ENCODE measurements at regions not wholly inside any gene's neighbourhood (a gene's known extent, or its start where the extent isn't known, plus 50 kb on each side); places are given as distances from the start of the nearest gene placed in this dataset.
A peak's percentile ranks its signal among the peaks of the same experiment; 100 is the strongest.

GRCh38 chr19:29371251-29372090, 154.3 kb upstream of the VSTM2B start:
- no peak for ATAC-seq
- H3K27ac Mint-ChIP-seq: no peak overlapping the region
- no peaks in the 10 kb centered on the region for H3K4me1 Mint-ChIP-seq
- H3K36me3 Mint-ChIP-seq: no peaks in the 10 kb centered on the region
- H3K9me3 Mint-ChIP-seq: no peaks in the 10 kb centered on the region
- no peak overlapping the region for H3K4me3 Mint-ChIP-seq
- no peak for DNase-seq (ENCODE audit: low spot score in 2 of 2)

DNA sequence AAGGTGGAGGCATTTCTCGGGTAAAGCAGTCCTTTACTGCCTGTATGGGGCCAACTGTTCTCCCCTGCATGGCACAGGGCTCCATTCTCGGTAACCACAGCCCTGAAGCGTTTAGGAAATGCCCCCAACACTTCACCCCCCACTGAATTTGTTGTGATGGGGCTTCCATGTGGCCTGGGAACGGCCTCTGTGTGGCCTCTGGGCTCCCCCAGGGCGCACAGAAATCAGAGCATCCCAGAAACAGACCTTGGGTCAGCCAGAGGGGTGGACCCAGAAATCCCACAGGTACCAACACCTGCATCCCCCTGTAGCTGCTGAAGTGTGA, 153.7 kb upstream of the VSTM2B start:
- no peak overlapping the region for H3K4me3 Mint-ChIP-seq
- ATAC-seq (no peak), DNase-seq (ENCODE audit: low spot score in 2 of 2) (no peak)
- no peaks in the 10 kb centered on the region for H3K36me3 Mint-ChIP-seq
- H3K4me1 Mint-ChIP-seq: no peaks in the 10 kb centered on the region
- H3K9me3 Mint-ChIP-seq: no peaks in the 10 kb centered on the region
- no peak overlapping the region for H3K27ac Mint-ChIP-seq

DNA sequence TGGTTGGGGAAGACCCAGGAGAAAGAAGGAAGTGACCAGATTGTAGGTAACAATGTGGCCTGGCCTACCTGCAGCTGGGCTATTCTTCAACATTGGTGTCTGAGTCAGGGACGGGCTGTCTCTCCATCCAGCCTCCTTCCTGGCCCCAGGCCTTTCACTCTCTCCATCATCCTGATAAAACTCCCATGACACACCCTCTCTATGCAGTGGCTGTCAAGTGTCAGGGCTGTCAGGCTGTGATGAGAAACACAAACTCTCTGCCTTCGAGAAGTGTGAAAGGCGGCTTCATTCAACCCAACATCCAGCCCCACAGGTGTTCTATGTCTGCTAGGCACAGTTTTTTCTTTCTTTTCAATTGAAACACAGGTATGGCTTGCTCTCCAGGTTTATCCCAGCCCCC, 153.3 kb upstream of the VSTM2B start:
- H3K4me1 Mint-ChIP-seq: no peaks in the 10 kb centered on the region
- no peak overlapping the region for H3K27ac Mint-ChIP-seq
- no peaks in the 10 kb centered on the region for H3K9me3 Mint-ChIP-seq
- no peaks in the 10 kb centered on the region for H3K36me3 Mint-ChIP-seq
- no peak overlapping the region for H3K4me3 Mint-ChIP-seq
- DNase-seq (ENCODE audit: low spot score in 2 of 2) (no peak), ATAC-seq (no peak)

DNA sequence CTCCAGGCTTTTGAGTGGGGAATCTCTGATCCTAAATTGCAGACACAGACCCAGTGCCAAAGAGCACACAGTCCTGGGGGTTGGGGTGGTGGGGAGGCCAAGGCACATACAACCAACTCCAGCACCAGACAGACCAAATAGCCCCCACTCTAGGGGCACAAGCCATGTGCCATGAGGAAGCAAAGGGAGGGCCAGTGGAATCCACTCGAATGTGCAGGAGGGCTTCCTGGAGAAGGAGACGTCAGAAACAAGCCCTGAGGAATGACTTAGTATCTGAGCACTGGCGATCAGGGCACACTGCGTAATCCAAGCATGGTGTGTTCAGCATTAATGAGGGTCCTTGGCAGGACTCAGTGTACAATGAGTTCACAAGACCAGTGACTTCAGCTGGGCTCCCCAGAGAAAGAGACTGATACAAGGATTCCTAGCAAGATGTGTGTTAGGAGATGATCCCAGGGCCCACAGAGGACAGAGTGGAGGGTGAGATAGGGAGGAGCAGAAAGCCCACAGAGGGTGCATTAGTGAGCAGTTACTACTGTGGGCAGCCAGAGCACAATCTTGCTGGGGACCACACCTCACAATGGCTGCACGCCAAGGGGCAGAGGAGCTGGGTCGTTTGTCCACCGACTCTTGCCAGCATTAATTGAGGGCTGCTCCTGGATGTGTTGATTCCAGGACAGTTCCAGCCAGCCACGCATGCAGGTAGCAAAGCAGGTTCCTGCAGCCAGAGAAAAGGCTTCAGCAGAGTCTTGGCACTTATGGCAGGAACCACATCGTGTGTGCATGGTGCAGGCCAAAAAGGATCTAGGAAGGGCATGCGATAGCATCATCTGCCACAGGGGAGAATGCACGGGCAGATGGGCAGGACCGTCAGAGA, 152.6 kb upstream of the VSTM2B start:
- Mint-ChIP-seq H3K27ac (no peak overlapping the region), H3K4me1 (no peaks in the 10 kb centered on the region)
- DNase-seq (ENCODE audit: low spot score in 2 of 2): no peak

GRCh38 chr19:29375429-29376119, 150.2 kb upstream of the VSTM2B start:
- ATAC-seq (no peak), DNase-seq (ENCODE audit: low spot score in 2 of 2) (peak in 1 of 2 donors; percentile 15)
- H3K27ac Mint-ChIP-seq: no peak overlapping the region
- no peaks in the 10 kb centered on the region for H3K4me1 Mint-ChIP-seq
- H3K9me3 Mint-ChIP-seq: no peaks in the 10 kb centered on the region
- H3K4me3 Mint-ChIP-seq: no peak overlapping the region
- no peaks in the 10 kb centered on the region for H3K36me3 Mint-ChIP-seq

More for the DNA sequence above, 152.6 kb upstream of the VSTM2B start:
- ATAC-seq: no peak
- H3K9me3 Mint-ChIP-seq: no peaks in the 10 kb centered on the region
- no peak overlapping the region for H3K4me3 Mint-ChIP-seq
- no peaks in the 10 kb centered on the region for H3K36me3 Mint-ChIP-seq

DNA sequence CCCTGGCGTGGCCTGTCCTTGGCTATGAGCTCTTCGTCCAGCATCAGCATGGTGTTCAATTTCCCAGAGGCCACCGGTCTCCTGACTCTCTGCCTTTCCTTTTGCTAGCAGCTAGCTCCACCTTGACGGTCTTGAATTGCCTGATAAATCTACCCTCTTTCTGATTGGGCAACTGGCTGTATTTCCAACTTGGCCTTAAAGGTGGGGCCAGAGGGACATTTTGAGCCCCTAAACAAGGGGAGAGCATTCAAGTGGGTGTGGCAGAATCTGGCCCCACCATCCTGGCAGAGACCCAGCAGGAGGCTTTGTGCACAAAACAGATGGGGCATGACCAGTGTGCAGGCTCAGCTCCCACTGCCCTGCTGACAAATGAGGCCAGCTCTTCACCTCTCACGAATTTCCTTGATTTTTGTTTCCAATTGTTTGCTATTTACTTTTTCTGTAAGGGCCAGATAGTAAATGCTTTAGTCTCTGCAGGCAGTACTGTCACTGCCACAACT, 148.9 kb upstream of the VSTM2B start:
- DNase-seq (ENCODE audit: low spot score in 2 of 2) (peak in 1 of 2 donors; percentile 2), ATAC-seq (no peak)
- Mint-ChIP-seq H3K4me3 (no peak overlapping the region), H3K4me1 (no peaks in the 10 kb centered on the region), H3K27ac (no peak overlapping the region), H3K9me3 (no peaks in the 10 kb centered on the region), H3K36me3 (no peaks in the 10 kb centered on the region)

GRCh38 chr19:29378126-29378525, 147.7 kb upstream of the VSTM2B start:
- DNase-seq (ENCODE audit: low spot score in 2 of 2) (peak in 1 of 2 donors; percentile 29), ATAC-seq (no peak)
- no peak overlapping the region for H3K4me3 Mint-ChIP-seq
- H3K36me3 Mint-ChIP-seq: no peaks in the 10 kb centered on the region
- no peaks in the 10 kb centered on the region for H3K9me3 Mint-ChIP-seq
- no peaks in the 10 kb centered on the region for H3K4me1 Mint-ChIP-seq
- no peak overlapping the region for H3K27ac Mint-ChIP-seq

GRCh38 chr19:29378543-29379080, 147.2 kb upstream of the VSTM2B start:
- no peaks in the 10 kb centered on the region for H3K9me3 Mint-ChIP-seq
- no peaks in the 10 kb centered on the region for H3K4me1 Mint-ChIP-seq
- no peak for ATAC-seq
- H3K4me3 Mint-ChIP-seq: no peak overlapping the region
- no peaks in the 10 kb centered on the region for H3K36me3 Mint-ChIP-seq
- no peak for DNase-seq (ENCODE audit: low spot score in 2 of 2)
- no peak overlapping the region for H3K27ac Mint-ChIP-seq

- no peak overlapping the region for H3K27ac Mint-ChIP-seq
- H3K4me1 Mint-ChIP-seq: no peaks in the 10 kb centered on the region
- peak in 1 of 2 donors; percentile 32 for DNase-seq (ENCODE audit: low spot score in 2 of 2)
These were observed 146.4 kb upstream of the VSTM2B start for GRCh38 chr19:29379257-29380021.

GRCh38 chr19:29380581-29380980, 145.2 kb upstream of the VSTM2B start:
- H3K36me3 Mint-ChIP-seq: no peaks in the 10 kb centered on the region
- no peaks in the 10 kb centered on the region for H3K9me3 Mint-ChIP-seq
- DNase-seq (ENCODE audit: low spot score in 2 of 2) (peak in 1 of 2 donors; percentile 13), ATAC-seq (no peak)
- no peak overlapping the region for H3K27ac Mint-ChIP-seq
- no peak overlapping the region for H3K4me3 Mint-ChIP-seq
- H3K4me1 Mint-ChIP-seq: no peaks in the 10 kb centered on the region

More at GRCh38 chr19:29379257-29380021, 146.4 kb upstream of the VSTM2B start:
- ATAC-seq: no peak
- H3K36me3 Mint-ChIP-seq: no peaks in the 10 kb centered on the region
- no peaks in the 10 kb centered on the region for H3K9me3 Mint-ChIP-seq
- no peak overlapping the region for H3K4me3 Mint-ChIP-seq

DNA sequence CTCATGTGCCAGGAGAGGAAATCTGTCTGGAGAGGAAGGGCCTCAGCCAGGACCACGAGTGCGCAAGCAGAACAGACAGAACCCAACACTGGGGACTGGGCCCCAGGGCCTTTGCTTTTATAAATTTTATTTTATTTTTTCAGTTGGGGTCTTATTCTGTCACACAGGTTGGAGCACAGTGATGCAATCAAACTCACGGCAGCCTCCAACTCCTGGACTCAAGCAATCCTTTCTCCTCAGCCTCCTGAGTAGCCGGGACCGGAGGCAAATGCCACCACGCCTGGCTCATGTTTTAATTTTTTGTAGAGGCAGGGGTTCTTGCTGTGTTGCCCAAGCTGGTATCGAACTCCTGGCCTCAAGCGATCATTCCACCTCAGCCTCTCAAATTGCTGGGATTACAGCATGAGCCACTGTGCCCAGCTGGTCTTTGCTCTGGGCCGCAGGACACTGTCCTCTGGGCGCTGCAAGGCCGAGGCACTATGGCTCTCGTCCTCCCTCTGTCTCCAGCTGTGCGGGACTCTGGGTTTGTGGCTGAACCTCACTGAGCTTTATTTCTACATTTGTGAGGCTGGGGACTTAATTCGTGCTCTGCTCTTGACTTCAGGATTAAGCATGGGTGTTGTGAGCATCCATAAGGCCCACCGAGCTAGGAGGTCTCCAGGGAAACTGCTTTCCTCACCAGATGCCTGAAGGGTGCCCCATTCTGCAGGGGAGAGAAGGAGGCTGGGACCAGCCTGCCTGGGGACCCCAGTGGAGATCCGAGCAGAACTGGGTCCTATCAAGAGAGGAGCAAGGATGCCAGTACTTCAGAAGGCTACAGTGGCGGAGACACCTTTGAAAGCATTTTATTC, 144.2 kb upstream of the VSTM2B start:
- no peak overlapping the region for H3K4me3 Mint-ChIP-seq
- no peaks in the 10 kb centered on the region for H3K9me3 Mint-ChIP-seq
- ATAC-seq (no peak), DNase-seq (ENCODE audit: low spot score in 2 of 2) (no peak)
- no peaks in the 10 kb centered on the region for H3K4me1 Mint-ChIP-seq
- H3K27ac Mint-ChIP-seq: no peak overlapping the region
- H3K36me3 Mint-ChIP-seq: no peaks in the 10 kb centered on the region

DNA sequence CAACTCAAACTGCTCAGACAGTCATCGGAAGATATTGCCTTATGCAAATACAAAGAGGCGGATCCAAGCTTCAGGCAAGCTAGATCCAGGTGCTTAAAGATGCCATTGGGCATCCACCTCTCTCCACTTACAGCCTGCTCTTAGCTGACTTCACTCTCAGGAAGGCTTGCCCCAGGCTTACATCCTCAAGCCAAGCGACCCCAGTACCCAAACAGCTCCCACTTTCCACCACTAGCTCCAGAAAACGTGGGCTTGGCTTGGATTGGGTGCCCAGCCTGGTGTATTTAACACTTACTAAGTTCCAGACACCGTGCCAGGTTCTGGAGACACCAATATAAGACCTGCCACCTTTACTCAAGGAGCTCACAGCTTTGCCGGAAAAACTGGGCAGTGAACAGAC, 142.1 kb upstream of the VSTM2B start:
- no peaks in the 10 kb centered on the region for H3K36me3 Mint-ChIP-seq
- H3K4me1 Mint-ChIP-seq: no peaks in the 10 kb centered on the region
- H3K4me3 Mint-ChIP-seq: no peak overlapping the region
- ATAC-seq (no peak), DNase-seq (ENCODE audit: low spot score in 2 of 2) (no peak)
- H3K27ac Mint-ChIP-seq: no peak overlapping the region
- H3K9me3 Mint-ChIP-seq: no peaks in the 10 kb centered on the region

DNA sequence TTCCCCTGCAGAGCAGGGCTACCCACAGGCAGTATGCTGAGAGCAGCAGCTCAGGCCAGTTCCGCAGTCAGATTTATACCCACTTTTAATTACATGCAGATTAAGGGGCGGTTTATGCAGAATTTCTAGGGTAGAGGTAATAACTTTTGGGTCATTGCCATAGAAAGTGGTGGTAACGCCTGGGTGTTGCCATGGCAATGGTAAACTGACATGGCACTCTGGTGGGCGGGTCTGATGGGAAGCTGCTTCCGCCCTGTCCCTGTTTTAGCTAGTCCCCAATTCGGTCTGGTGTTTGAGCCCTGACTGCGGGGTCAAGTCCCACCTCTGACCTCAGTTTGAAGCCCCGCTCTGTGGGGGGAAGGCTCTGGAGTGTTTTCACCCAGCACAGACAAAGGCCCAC, 141.1 kb upstream of the VSTM2B start:
- Mint-ChIP-seq H3K4me3 (no peak overlapping the region), H3K27ac (no peak overlapping the region), H3K9me3 (no peaks in the 10 kb centered on the region), H3K36me3 (no peaks in the 10 kb centered on the region), H3K4me1 (no peaks in the 10 kb centered on the region)
- ATAC-seq (no peak), DNase-seq (ENCODE audit: low spot score in 2 of 2) (no peak)
